K562 (cell line): ENCODE measurements at regions not wholly inside any gene's neighbourhood (a gene's known extent, or its start where the extent isn't known, plus 50 kb on each side); places are given as distances from the start of the nearest gene placed in this dataset.

Source experiments
- ATAC-seq: fragments of 200-7000 bp; cut with Tn5 transposase; 3 replicates; pipeline ENCODE4 v1.9.1; 2020; ENCODE audit warnings: moderate library complexity
- BruUV-seq: library from RNA; stranded (reverse); fragments of 400-500 nt; replicated peaks from 2 replicates; lab custom pipeline; 2021; lab: Mats Ljungman, UMichigan
- CTCF ChIA-PET: fragments of 300-600 bp; formaldehyde crosslinking; extraction: SDS; loops from one replicate; lab custom pipeline; 2021; ENCODE audit warnings: low intra/inter-chr PET ratio; lab: Yijun Ruan, JAX
- POLR2A ChIA-PET: fragments of 300-600, 350-650 bp; sonication (Branson Sonifier 250); formaldehyde crosslinking; extraction: SDS; loops from one replicate; lab custom pipeline; 2021; ENCODE audit warnings: antibody characterized with exemption, inconsistent platforms; lab: Yijun Ruan, JAX
- DNase-seq, 4 experiments: peaks; one replicate each; pipeline versions ENCODE4 v3.0.0 to v3.0.0-alpha.2; 2011 to 2018; ENCODE audit warnings: low spot score in 3 of 4, mixed read lengths in 3 of 4; ENCODE audit errors: extremely low read depth in 1 of 4
- FAIRE-seq: peaks from 2 replicates; lab custom pipeline; 2011; peaks lifted over from hg19 to GRCh38; lab: Jason Lieb, UNC
- H2AFZ ChIP-seq: 2 replicates; pipeline ENCODE4 v1.6.0; 2011; ENCODE audit warnings: low read depth, low read length, control low read depth, inconsistent platforms
- H3K27ac ChIP-seq: fragments of 200-600 bp; 3 replicates; pipeline ENCODE4 v1.8.0; 2011; ENCODE audit warnings: low read depth, mild to moderate bottlenecking, control low read depth, inconsistent platforms, low read length, moderate library complexity, mixed read lengths; ENCODE audit errors: extremely low read depth
- H3K27me3 ChIP-seq, 2 experiments: fragments of 300-600 bp in 1 of 2; 2 replicates in 1 of 2; 3 replicates in 1 of 2; pipeline versions ENCODE4 v1.6.0 to v1.8.0; 2011; ENCODE audit warnings: inconsistent platforms in 2 of 2, low read length in 2 of 2, mild to moderate bottlenecking in 1 of 2, mixed read lengths in 1 of 2, moderate library complexity in 1 of 2; ENCODE audit not compliant: control insufficient read depth in 2 of 2, insufficient read depth in 2 of 2
- H3K36me3 ChIP-seq: fragments of 300-600 bp; 3 replicates; pipeline ENCODE4 v1.8.0; 2011; ENCODE audit warnings: mild to moderate bottlenecking, low read length, inconsistent platforms; ENCODE audit not compliant: control insufficient read depth, insufficient read depth
- H3K4me1 ChIP-seq, 2 experiments: fragments of 200-600 bp in 1 of 2; replicated peaks in 1 of 2; 2 replicates in 1 of 2; 3 replicates in 1 of 2; pipeline versions ENCODE4 v1.5.1 to v1.8.0; 2011; ENCODE audit warnings: inconsistent platforms in 2 of 2, low read length in 2 of 2, mild to moderate bottlenecking in 1 of 2, mixed read lengths in 1 of 2, moderate library complexity in 1 of 2; ENCODE audit not compliant: control insufficient read depth in 2 of 2, insufficient read depth in 2 of 2
- H3K4me2 ChIP-seq: 2 replicates; pipeline ENCODE4 v1.6.1; 2011; ENCODE audit warnings: low read length, control low read depth, inconsistent platforms, mixed read lengths; ENCODE audit not compliant: insufficient read depth
- H3K4me3 ChIP-seq: fragments of 200-600 bp; sonication (generic), shearing (Covaris generic); 2 replicates; pipeline ENCODE4 v1.5.1; 2016; ENCODE audit warnings: control low read depth, inconsistent platforms
- H3K79me2 ChIP-seq: fragments of 200-600 bp; 3 replicates; pipeline ENCODE4 v1.8.0; 2011; ENCODE audit warnings: low read length, inconsistent platforms; ENCODE audit not compliant: control insufficient read depth, insufficient read depth
- H3K9ac ChIP-seq, 2 experiments: 2 replicates each; pipeline versions ENCODE4 v1.6.0 to v1.6.1; 2011; ENCODE audit warnings: low read depth in 2 of 2, low read length in 2 of 2, control low read depth in 1 of 2, inconsistent platforms in 1 of 2, mild to moderate bottlenecking in 1 of 2, mixed read lengths in 1 of 2; ENCODE audit not compliant: insufficient read depth in 1 of 2
- H3K9me1 ChIP-seq: one replicate; pipeline ENCODE4 v1.6.0; 2011; ENCODE audit warnings: inconsistent platforms, mild to moderate bottlenecking, low read length, moderate library complexity; ENCODE audit not compliant: control insufficient read depth, insufficient read depth
- H3K9me3 ChIP-seq: replicated peaks from 2 replicates; pipeline ENCODE4 v1.5.1; 2011; ENCODE audit warnings: low read depth, low read length, inconsistent platforms; ENCODE audit not compliant: control insufficient read depth, insufficient read depth
- H4K20me1 ChIP-seq: replicated peaks from 2 replicates; pipeline ENCODE4 v1.6.1; 2011; ENCODE audit warnings: low read length, inconsistent platforms, mixed read lengths; ENCODE audit not compliant: control insufficient read depth, insufficient read depth
- BRF1 ChIP-seq: IDR thresholded peaks from 3 replicates; pipeline ENCODE4 v1.6.1; 2011; ENCODE audit warnings: borderline replicate concordance, mild to moderate bottlenecking; ENCODE audit not compliant: insufficient read length; ENCODE audit errors: extremely low read depth
- EGR1 ChIP-seq: fragments of 450-650 bp; conservative IDR thresholded peaks from 2 replicates; pipeline ENCODE4 v1.6.1; 2017; ENCODE audit warnings: mild to moderate bottlenecking
- SIRT6 ChIP-seq: IDR thresholded peaks from one replicate; pipeline ENCODE4 v1.6.1; 2012; ENCODE audit warnings: low read depth, mild to moderate bottlenecking, control low read depth, inconsistent platforms, low read length, moderate library complexity
- SMARCA5 ChIP-seq: fragments of 450-650 bp; IDR thresholded peaks from 2 replicates; pipeline ENCODE4 v1.6.1; 2016
- WGBS: fragments of 100-300 bp; shearing (Covaris generic); methylation state at CpG from one replicate; pipeline ENCODE4 v1.1.6; 2016; ENCODE audit warnings: low coverage, mixed read lengths; ENCODE audit not compliant: insufficient coverage; ENCODE audit errors: missing lambda C conversion rate; 5-methylcytosine and 5-hydroxymethylcytosine counted together
- in situ Hi-C: fragments of 300-500 bp; cut with MboI; formaldehyde crosslinking; loops from 4 replicates; pipeline ENCODE4 v1.15.0; 2018; ENCODE audit warnings: inconsistent platforms, mixed read lengths
- intact Hi-C: fragments of 100-400 bp; cut with micrococcal nuclease; formaldehyde crosslinking; loops from 2 replicates; pipeline ENCODE4 v1.14.2; 2022
- TF ChIP-seq, protein P1 (sequence below): sonication (generic); formaldehyde crosslinking; IDR thresholded peaks from 2 replicates; pipeline ENCODE4 v1.8.0; 2023; ENCODE audit warnings: mild to moderate bottlenecking, missing genetic modification reagents
- TF ChIP-seq, protein P2 (sequence below): sonication (generic); formaldehyde crosslinking; IDR thresholded peaks from 2 replicates; pipeline ENCODE4 v1.8.0; 2022; ENCODE audit warnings: mild to moderate bottlenecking, missing genetic modification reagents

DNA sequence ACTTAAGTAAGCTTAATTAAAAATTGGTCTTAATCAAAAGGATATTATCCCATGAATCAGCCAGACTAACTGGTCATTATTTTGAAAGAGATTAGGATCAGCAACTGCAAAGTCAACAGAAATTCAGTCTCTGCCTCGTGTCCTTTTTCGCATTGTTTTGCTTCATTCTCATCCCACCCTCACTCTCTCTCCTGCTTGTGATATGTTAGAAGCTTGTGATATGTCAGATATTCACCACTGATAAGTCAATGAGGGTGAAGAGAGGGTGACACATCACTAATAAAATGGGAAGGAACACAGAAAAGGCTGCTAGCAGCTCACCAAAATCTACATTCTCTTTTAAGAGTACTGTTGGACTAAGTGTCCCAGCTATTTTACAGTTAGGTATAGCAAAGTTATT is 146.1 kb downstream of the SUCNR1 start (continued):
- TF ChIP-seq, protein P1, sequence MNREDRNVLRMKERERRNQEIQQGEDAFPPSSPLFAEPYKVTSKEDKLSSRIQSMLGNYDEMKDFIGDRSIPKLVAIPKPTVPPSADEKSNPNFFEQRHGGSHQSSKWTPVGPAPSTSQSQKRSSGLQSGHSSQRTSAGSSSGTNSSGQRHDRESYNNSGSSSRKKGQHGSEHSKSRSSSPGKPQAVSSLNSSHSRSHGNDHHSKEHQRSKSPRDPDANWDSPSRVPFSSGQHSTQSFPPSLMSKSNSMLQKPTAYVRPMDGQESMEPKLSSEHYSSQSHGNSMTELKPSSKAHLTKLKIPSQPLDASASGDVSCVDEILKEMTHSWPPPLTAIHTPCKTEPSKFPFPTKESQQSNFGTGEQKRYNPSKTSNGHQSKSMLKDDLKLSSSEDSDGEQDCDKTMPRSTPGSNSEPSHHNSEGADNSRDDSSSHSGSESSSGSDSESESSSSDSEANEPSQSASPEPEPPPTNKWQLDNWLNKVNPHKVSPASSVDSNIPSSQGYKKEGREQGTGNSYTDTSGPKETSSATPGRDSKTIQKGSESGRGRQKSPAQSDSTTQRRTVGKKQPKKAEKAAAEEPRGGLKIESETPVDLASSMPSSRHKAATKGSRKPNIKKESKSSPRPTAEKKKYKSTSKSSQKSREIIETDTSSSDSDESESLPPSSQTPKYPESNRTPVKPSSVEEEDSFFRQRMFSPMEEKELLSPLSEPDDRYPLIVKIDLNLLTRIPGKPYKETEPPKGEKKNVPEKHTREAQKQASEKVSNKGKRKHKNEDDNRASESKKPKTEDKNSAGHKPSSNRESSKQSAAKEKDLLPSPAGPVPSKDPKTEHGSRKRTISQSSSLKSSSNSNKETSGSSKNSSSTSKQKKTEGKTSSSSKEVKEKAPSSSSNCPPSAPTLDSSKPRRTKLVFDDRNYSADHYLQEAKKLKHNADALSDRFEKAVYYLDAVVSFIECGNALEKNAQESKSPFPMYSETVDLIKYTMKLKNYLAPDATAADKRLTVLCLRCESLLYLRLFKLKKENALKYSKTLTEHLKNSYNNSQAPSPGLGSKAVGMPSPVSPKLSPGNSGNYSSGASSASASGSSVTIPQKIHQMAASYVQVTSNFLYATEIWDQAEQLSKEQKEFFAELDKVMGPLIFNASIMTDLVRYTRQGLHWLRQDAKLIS (CRISPR knock-in tag) = no peak
- TF ChIP-seq, protein P2, sequence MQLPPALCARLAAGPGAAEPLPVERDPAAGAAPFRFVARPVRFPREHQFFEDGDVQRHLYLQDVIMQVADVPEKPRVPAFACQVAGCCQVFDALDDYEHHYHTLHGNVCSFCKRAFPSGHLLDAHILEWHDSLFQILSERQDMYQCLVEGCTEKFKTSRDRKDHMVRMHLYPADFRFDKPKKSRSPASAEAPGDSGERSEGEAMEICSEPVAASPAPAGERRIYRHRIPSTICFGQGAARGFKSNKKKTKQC (CRISPR knock-in tag) = no peak
- TF ChIP-seq SIRT6 = no peak
- TF ChIP-seq, all 486 proteins: peak for 0

DNA sequence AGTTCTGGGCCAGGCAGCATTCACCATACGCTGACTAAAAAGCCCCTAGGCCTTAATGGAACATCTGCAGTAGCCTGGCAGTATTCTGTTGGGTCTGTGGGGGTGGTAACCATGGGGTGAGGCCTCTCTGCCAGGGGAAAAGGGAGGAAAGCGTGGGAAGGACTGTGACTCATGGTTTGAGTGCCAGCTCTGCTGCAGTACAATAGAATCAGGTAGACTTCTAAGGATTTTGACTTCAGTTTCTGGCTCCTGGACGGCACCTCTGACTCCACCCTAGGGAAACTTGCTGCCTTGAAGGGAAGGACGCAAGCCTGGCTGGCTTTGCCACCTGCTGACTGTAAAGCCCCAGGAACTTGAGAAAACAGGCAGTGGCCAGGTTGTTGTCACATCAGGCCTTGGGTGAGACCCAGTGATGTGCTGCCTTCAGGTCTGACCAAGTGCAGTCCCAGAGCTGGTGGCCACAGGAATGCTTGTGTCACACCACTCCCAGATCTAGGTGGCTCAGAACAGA is 148.6 kb downstream of the SUCNR1 start:
- Histone ChIP-seq H4K20me1 (no peaks in the 10 kb centered on the region), H3K9me3 (no peaks in the 10 kb centered on the region), H3K79me2 (no peaks in the 10 kb centered on the region), H2AFZ (peak overlapping the region; percentile 67; the same call in 1 of the 2 replicates), H3K27me3 (no peaks in the 10 kb centered on the region), H3K4me2 (no peak overlapping the region), H3K4me3 (no peak overlapping the region), H3K4me1 (no peaks in the 10 kb centered on the region), H3K36me3 (no peaks in the 10 kb centered on the region), H3K9me1 (no peaks in the 10 kb centered on the region), H3K9ac (no peak overlapping the region), H3K27ac (no peak overlapping the region)
- peak in 1 of 4 experiments; percentile 21 for DNase-seq
- WGBS = 26% methylated on average over 4 of the region's 4 CpGs
- intact Hi-C loops = no loop called here
- FAIRE-seq = no peak
- peak; percentile 23; the same call in 1 of the 3 replicates for ATAC-seq
- no TSS peak for BruUV-seq
- ChIA-PET CTCF (no interaction called here), POLR2A (no interaction called here)
- in situ Hi-C loops = no loop called here
- TF ChIP-seq SMARCA5 (no peak), BRF1 (no peak), EGR1 (peak; percentile 55)
